ENCODE measurements at regions not wholly inside any gene's neighbourhood (a gene's known extent, or its start where the extent isn't known, plus 50 kb on each side); places are given as distances from the start of the nearest gene placed in this dataset.

DNA sequence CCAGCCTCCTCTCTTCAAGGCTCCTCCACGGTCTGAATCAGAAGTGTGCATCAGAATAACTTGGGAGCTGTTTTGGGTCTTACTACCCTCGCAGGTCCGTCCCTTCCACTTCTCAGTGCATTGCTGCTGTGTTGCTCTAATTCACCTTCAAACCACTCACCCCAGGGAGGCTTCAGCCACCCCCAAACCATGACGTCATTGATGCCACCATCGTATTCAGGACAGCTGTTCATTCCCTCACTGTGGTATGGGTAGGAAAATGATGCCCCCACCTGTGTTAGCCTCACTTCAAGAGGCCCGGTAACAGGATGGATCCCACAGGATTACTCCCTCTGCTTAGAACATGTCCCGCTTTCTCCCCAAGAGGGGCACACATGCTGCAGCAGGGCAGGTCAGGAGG is 1005.7 kb downstream of the UQCRFS1 start:
- no peak for TF ChIP-seq EZH2 (IDR thresholded peaks at IDR 0.05; ENCODE audit: low read depth)
- TF ChIP-seq CTCF (conservative IDR thresholded peaks at IDR 0.05): no peak

Measured in PC-9 (cell line).